ENCODE measurements at regions not wholly inside any gene's neighbourhood (a gene's known extent, or its start where the extent isn't known, plus 50 kb on each side); places are given as distances from the start of the nearest gene placed in this dataset.

DNA sequence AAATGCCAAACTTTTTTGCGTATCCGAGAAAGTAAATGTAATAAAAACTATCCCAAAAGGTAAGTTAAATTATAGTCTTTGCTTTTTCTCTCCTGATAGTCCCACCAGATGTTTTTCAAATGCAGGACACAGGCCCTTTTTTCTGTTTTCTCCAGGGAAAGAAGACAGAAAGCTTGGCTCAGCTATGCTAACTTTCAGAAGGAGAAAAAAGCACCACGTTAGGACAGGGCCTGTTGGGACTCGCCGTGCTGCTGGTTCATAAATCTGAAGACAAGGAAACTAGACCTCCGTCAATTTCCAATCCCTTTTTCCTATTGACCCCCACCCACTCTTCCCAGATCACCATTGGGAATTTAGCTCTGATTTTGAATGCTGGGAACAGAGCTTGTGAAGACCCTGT lies 220.9 kb upstream of the SFRP2 start:
- DNase-seq (no peak), ATAC-seq (replicated peaks) (no peak)
- Mint-ChIP-seq H3K4me3 (no peak overlapping the region), H3K27ac (no peak overlapping the region), H3K36me3 (ENCODE audit: insufficient read depth) (no peaks in the 10 kb centered on the region), H3K4me1 (ENCODE audit: low read depth in 2 of 2) (no peaks in the 10 kb centered on the region), H3K27me3 (no peaks in the 10 kb centered on the region), H3K9me3 (no peaks in the 10 kb centered on the region)

DNA sequence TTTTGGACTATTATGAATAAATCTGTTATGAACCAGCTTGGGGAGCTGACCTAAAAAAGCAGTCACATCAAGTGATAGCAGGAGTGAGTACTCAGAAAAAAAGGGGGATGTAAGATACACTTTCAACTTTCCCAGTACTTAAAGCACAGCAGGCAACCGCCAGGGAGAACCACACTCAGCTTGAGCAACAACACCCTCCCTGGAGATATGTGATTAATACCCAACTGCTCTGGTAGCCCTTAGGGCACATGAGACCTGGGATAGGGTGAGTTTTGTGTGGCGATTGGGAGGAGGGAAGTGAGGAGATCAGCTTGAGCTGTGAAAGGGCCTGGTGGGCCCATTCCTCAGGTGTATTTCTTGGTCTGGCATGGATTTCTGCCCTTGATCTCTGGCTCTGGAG lies 220.3 kb upstream of the SFRP2 start:
- ATAC-seq (replicated peaks), result no peak

DNA sequence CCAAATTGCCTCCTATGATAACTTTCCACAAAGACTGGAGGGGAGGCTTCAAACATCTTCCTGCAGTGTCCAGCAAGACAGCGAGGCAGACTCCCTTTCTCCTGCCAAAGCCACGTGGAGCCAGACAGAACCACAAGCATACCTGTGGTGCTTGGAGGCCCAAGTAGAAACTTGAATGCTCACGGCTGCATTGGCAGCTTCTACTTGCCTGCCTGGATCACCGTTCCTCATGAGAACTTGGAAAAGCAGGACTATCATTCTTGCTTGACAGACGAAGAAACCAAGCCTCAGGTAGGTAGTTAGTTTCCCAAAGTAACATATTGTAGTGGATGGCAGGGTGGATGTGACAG lies 216.3 kb upstream of the SFRP2 start:
- Mint-ChIP-seq H3K4me3 (no peak overlapping the region), H3K4me1 (ENCODE audit: low read depth in 2 of 2) (no peaks in the 10 kb centered on the region), H3K9me3 (no peaks in the 10 kb centered on the region), H3K27ac (no peak overlapping the region), H3K27me3 (peaks cover 4% of the 10 kb centered on the region in 2 donors), H3K36me3 (ENCODE audit: insufficient read depth) (no peaks in the 10 kb centered on the region)
- ATAC-seq (replicated peaks), result no peak
- no peak for DNase-seq

More for the DNA sequence above, 220.3 kb upstream of the SFRP2 start:
- DNase-seq, result no peak
- H3K36me3 Mint-ChIP-seq (ENCODE audit: insufficient read depth), result no peaks in the 10 kb centered on the region
- H3K4me1 Mint-ChIP-seq (ENCODE audit: low read depth in 2 of 2), result no peaks in the 10 kb centered on the region
- no peaks in the 10 kb centered on the region for H3K9me3 Mint-ChIP-seq
- no peak overlapping the region for H3K4me3 Mint-ChIP-seq
- no peak overlapping the region for H3K27ac Mint-ChIP-seq
- no peaks in the 10 kb centered on the region for H3K27me3 Mint-ChIP-seq

DNA sequence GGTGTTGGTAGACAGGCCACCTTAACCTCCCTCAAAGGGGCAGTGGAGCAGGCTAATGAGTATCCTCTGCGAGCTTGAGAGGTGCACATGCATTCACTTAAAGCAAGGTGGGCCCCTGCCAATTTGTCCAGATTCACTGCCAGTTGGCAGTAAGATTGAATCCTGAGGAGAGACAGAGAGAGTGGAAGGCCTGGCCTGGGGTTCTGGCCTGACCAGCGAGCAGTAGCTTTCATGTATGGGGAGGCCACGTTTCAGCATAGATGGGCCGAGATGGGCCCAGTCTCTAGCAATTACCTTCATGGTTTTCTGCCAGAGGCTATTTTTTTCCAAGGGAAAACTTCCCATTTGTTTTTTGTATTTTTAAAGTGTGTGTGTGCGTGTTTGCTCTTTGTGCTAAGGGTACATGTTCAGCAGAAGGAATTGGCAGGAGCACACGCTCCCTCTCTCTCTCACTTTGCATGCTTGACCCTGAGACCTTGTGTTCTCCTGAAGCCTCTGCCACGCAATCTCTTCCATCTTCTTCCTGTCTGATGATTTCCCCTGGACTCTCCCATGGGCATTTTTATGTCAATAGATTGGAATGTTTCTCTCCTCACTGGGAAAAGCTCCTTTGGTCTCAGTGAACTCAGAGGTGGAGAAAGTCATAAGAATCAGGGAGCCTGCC lies 215.8 kb upstream of the SFRP2 start:
- DNase-seq (no peak), ATAC-seq (replicated peaks) (no peak)
- Mint-ChIP-seq H3K36me3 (ENCODE audit: insufficient read depth) (no peaks in the 10 kb centered on the region), H3K27me3 (peaks cover 8 to 9% of the 10 kb centered on the region in 2 donors), H3K4me1 (ENCODE audit: low read depth in 2 of 2) (no peaks in the 10 kb centered on the region), H3K4me3 (no peak overlapping the region), H3K9me3 (no peaks in the 10 kb centered on the region), H3K27ac (no peak overlapping the region)

DNA sequence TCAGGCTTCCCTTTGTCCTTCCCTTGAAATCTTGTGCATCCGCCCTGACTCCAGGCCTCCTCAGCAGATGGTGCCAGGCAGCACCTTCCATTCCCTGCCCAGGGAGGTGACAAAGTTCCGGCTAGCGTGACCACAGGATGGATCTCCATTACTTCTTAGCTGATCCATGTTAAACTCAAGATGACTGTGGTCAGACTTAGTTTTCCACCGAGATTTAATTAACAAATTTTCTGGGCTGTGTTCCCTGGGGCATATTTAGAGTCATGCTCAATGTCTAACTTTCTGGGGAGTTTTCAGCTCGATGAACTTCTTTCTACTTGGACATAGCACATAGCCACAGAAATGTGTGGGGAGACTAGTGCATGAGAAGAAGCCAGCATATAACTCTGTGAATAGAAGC lies 215.1 kb upstream of the SFRP2 start:
- Mint-ChIP-seq H3K36me3 (ENCODE audit: insufficient read depth) (no peaks in the 10 kb centered on the region), H3K4me3 (no peak overlapping the region), H3K27ac (no peak overlapping the region), H3K4me1 (ENCODE audit: low read depth in 2 of 2) (no peaks in the 10 kb centered on the region), H3K9me3 (no peaks in the 10 kb centered on the region), H3K27me3 (peaks cover 10 to 11% of the 10 kb centered on the region in 2 donors)
- ATAC-seq (replicated peaks) (no peak), DNase-seq (no peak)

DNA sequence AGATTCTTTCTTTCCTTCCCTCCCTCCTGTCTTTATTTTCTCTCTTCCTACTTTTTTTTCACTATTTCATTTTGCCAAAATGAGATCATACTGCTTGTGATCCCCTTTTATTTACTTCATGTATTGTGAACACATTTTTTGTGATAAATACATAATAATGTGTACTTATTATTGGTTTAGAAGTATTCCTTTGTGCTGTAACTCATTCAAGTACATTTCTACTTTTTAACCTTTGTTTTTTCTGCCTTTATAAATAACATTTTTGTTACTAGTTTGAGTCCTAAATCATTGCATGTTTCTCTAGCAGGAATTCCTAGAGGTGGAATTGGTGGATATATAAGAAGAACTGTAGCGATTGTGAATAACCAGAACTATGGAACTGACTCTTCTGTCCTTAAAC lies 214.5 kb upstream of the SFRP2 start:
- no peaks in the 10 kb centered on the region for H3K36me3 Mint-ChIP-seq (ENCODE audit: insufficient read depth)
- H3K9me3 Mint-ChIP-seq, result no peaks in the 10 kb centered on the region
- no peak for DNase-seq
- no peak for ATAC-seq (replicated peaks)
- H3K4me1 Mint-ChIP-seq (ENCODE audit: low read depth in 2 of 2), result no peaks in the 10 kb centered on the region
- H3K27me3 Mint-ChIP-seq, result peaks cover 10 to 13% of the 10 kb centered on the region in 2 donors
- no peak overlapping the region for H3K4me3 Mint-ChIP-seq
- no peak overlapping the region for H3K27ac Mint-ChIP-seq

DNA sequence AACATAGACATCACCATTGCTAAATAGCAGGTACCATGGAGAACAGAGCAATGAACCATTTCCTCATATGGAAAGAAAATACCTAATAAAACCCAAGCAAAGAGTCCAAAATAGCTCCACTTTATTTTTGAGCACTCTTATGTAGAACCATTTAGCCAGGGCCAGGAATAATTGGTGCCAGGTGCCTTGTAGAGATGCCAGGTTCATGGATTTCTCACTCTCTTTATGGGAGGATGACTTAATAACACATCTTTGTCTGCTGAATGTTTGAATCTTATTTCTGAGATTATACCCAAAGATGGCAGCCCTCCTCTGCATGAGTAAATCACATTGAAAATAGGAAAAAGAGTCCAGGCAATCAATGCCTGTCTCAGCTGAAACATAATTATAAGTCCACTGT lies 212.3 kb upstream of the SFRP2 start:
- H3K9me3 Mint-ChIP-seq, result no peaks in the 10 kb centered on the region
- no peak for DNase-seq
- H3K4me3 Mint-ChIP-seq, result no peak overlapping the region
- no peak overlapping the region for H3K27ac Mint-ChIP-seq
- H3K4me1 Mint-ChIP-seq (ENCODE audit: low read depth in 2 of 2), result no peaks in the 10 kb centered on the region
- no peak for ATAC-seq (replicated peaks)
- H3K36me3 Mint-ChIP-seq (ENCODE audit: insufficient read depth), result no peaks in the 10 kb centered on the region
- H3K27me3 Mint-ChIP-seq, result peaks cover 10 to 13% of the 10 kb centered on the region in 2 donors

DNA sequence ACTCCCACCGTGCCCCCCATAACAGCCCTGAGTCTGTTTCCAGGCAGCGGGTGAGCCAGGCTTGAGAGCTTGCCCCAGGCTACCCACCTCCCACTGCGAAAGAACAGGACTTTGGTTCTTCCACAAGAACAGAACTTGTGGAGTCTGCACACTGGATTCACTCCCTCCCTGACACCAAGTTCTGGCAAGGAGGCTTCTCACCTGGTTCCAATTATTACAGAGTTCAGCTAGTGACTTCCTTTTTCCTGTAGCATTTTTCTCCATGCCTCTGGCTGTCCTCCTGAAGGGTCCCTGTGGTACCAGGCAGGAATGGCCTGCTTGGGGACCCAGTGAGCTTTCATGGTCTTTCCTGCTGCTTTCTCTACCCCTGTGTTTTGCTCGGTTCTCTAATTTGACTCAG lies 208.6 kb upstream of the SFRP2 start:
- Mint-ChIP-seq H3K27ac (no peak overlapping the region), H3K4me1 (ENCODE audit: low read depth in 2 of 2) (no peaks in the 10 kb centered on the region), H3K27me3 (peaks cover 13 to 19% of the 10 kb centered on the region in 2 donors), H3K9me3 (peaks cover 2 to 10% of the 10 kb centered on the region in 2 donors), H3K36me3 (ENCODE audit: insufficient read depth) (no peaks in the 10 kb centered on the region), H3K4me3 (no peak overlapping the region)
- DNase-seq (no peak), ATAC-seq (replicated peaks) (no peak)

DNA sequence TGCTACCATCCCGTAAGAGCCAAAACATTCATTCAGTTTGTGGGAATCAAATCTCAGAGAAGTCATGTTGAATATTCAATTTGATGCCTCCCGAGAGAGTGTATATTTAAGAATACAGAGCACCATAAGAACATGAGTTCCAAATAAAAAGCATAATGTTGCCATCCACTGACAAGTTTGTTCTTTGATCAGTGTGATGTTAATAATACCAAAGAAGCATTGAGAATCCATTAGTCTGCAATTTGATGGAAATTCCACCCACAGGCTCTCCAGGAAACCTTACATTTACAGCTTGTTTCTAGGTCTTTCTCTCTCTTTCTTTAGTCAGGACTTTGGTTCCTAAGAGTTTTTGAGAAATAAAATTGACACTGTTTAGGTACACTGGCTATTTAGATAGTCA lies 200.6 kb upstream of the SFRP2 start:
- DNase-seq (no peak), ATAC-seq (replicated peaks) (no peak)
- Mint-ChIP-seq H3K9me3 (peaks cover 0 to 4% of the 10 kb centered on the region in 2 donors), H3K4me1 (ENCODE audit: low read depth in 2 of 2) (no peaks in the 10 kb centered on the region), H3K27me3 (peaks cover 0 to 10% of the 10 kb centered on the region in 2 donors), H3K27ac (no peak overlapping the region), H3K36me3 (ENCODE audit: insufficient read depth) (no peaks in the 10 kb centered on the region), H3K4me3 (no peak overlapping the region)

DNA sequence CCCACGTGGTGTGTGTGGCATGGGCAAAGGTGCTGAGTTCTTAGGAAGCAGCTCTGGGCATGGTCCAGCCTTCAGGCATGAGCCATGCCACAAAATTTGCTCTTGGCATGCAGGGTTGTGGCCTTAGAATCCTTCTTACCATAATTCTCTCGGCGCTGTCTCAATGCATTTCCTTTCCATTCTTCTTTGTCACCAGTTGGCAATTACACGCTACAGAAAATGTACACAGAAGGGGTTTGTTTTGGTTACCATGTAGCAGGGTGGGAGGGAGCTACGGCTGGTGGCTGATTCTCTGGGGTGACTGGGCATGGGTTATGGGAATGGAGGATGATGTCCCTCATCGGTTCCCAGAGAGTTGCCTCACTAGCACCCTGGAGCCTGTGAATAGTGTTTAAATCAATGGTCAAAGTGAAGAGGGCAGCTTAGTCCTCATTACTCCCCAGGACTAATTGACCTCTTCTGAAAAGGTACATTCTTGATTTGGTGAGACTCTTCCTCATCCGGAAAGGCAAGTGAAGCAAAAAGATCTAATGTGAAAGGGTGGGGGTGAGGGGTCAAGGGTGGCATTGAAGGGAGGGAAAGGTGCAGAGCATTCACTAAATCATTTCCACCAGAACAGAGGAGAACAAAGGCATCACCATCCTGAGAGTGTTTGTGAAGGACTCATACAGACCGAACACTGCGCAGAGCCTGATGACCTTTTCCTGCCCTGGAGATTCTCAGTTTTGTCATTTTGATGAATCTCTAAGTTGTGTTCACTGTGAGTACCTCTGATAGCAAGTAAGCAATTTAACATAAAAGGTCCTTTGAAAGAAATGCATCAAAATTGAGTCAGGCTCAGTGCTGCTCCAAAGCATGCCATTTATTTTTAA lies 199.8 kb upstream of the SFRP2 start:
- DNase-seq (no peak), ATAC-seq (replicated peaks) (no peak)
- H3K4me3 Mint-ChIP-seq, result no peak overlapping the region
- H3K27ac Mint-ChIP-seq, result no peak overlapping the region
- no peaks in the 10 kb centered on the region for H3K9me3 Mint-ChIP-seq
- H3K36me3 Mint-ChIP-seq (ENCODE audit: insufficient read depth), result no peaks in the 10 kb centered on the region
- peaks cover 0 to 7% of the 10 kb centered on the region in 2 donors for H3K27me3 Mint-ChIP-seq
- no peaks in the 10 kb centered on the region for H3K4me1 Mint-ChIP-seq (ENCODE audit: low read depth in 2 of 2)

DNA sequence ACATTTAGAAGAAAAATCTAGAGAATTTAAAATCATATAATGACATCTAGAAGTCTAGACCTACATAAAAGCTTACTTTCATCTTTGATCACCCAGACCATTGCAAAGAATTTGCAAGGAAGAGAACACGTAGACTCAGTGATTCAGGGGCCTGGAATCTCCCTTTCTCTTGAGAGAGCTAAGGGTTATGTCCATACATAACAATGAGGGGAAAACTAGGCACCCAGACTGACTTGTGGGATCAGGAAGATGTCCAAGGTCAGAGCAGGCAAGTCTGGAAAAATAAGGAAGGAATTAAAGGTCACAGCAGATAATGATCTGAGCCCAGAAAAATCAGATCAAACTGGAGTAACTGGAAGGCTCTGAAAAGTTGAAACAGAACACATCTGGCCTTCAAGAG lies 198.4 kb upstream of the SFRP2 start:
- Mint-ChIP-seq H3K27me3 (peaks cover 0 to 13% of the 10 kb centered on the region in 2 donors), H3K4me1 (ENCODE audit: low read depth in 2 of 2) (no peaks in the 10 kb centered on the region), H3K9me3 (peaks cover 3 to 9% of the 10 kb centered on the region in 2 donors), H3K27ac (no peak overlapping the region), H3K4me3 (no peak overlapping the region), H3K36me3 (ENCODE audit: insufficient read depth) (no peaks in the 10 kb centered on the region)
- no peak for DNase-seq
- ATAC-seq (replicated peaks), result no peak

DNA sequence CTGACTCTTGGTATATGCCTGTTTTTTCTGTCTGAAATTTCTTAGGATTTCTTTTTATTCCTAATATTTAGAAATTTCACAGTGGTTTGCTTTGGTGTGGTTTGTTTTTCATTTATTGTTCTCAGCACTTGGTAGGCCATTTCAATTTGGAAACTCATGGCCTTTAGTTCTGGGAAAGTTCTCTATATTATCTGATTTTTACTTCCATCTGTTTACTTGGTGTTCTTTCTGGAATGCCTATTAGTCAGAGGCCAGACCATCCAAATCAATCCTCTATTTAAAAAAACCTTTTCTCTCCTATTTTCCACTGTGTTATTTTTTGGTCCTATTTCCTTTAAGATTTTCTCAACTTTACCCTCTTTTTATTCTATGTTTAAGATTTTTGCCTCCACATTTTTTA lies 188.1 kb upstream of the SFRP2 start:
- no peak for DNase-seq
- H3K4me1 Mint-ChIP-seq (ENCODE audit: low read depth in 2 of 2), result no peaks in the 10 kb centered on the region
- no peaks in the 10 kb centered on the region for H3K36me3 Mint-ChIP-seq (ENCODE audit: insufficient read depth)
- ATAC-seq (replicated peaks), result no peak
- H3K9me3 Mint-ChIP-seq, result peaks cover 5 to 31% of the 10 kb centered on the region in 2 donors
- peaks cover 10 to 12% of the 10 kb centered on the region in 2 donors for H3K27me3 Mint-ChIP-seq
- H3K4me3 Mint-ChIP-seq, result no peak overlapping the region
- H3K27ac Mint-ChIP-seq, result no peak overlapping the region

DNA sequence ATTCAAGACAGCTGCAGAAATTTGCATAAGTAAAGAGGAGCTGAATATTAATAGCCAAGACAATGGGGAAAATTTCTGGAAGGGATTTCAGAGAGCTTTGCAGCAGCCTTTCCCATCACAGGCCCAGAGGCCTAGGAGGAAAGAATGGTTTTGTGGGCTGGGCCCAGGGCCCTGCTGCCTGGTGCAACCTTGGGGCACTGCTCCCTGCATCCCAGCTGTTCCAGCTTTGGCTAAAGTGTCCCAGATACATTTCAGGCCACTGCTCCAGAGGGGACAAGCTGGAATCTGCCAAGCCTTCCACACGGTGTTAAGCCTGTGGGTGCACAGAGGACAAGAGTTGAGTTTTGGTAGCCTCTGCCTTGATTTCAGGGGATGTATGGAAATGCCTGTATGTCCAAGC lies 185.6 kb upstream of the SFRP2 start:
- no peak for ATAC-seq (replicated peaks)
- Mint-ChIP-seq H3K36me3 (ENCODE audit: insufficient read depth) (no peaks in the 10 kb centered on the region), H3K4me3 (no peak overlapping the region), H3K9me3 (peaks cover 5 to 21% of the 10 kb centered on the region in 2 donors), H3K27me3 (no peaks in the 10 kb centered on the region), H3K27ac (no peak overlapping the region), H3K4me1 (ENCODE audit: low read depth in 2 of 2) (no peaks in the 10 kb centered on the region)
- no peak for DNase-seq

DNA sequence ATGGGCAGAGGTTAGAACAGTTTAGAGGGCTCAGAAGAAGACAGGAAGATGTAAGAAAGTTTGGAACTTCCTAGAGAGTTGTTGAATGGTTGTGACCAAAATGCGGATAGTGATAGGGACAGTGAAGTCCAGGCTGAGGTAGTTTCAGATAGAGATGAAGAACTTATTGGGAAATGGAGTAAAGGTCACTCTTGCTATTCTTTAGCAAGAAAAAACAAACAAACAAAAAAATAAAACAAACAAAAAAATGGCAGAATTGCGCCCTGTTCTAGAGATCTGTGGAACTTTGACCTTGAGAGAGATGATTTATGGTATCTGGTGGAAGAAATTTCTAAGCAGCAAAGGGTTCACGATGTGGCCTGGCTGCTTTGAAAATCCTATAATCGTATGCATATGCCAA lies 185.1 kb upstream of the SFRP2 start:
- H3K9me3 Mint-ChIP-seq, result peaks cover 5 to 21% of the 10 kb centered on the region in 2 donors
- no peaks in the 10 kb centered on the region for H3K27me3 Mint-ChIP-seq
- DNase-seq, result no peak
- H3K27ac Mint-ChIP-seq, result no peak overlapping the region
- H3K4me1 Mint-ChIP-seq (ENCODE audit: low read depth in 2 of 2), result no peaks in the 10 kb centered on the region
- no peaks in the 10 kb centered on the region for H3K36me3 Mint-ChIP-seq (ENCODE audit: insufficient read depth)
- no peak overlapping the region for H3K4me3 Mint-ChIP-seq
- ATAC-seq (replicated peaks), result no peak
